Activated CD4-positive, alpha-beta T cell treated with anti-CD3 and anti-CD28 coated beads, Interleukin-2, amount 10 ng/mL, durations not matched to agents 24 days and 14 days (primary cell): ENCODE measurements at regions not wholly inside any gene's neighbourhood (a gene's known extent, or its start where the extent isn't known, plus 50 kb on each side); places are given as distances from the start of the nearest gene placed in this dataset.

Source experiments
- DNase-seq: peaks from one replicate; pipeline ENCODE4 v3.0.0; 2022
- H3K27ac Mint-ChIP-seq: one replicate; pipeline ENCODE4 v1.8.0; 2022; ENCODE audit warnings: mild to moderate bottlenecking, mixed read lengths
- H3K27me3 Mint-ChIP-seq: one replicate; pipeline ENCODE4 v1.8.0; 2022; ENCODE audit warnings: mixed read lengths
- H3K36me3 Mint-ChIP-seq: one replicate; pipeline ENCODE4 v1.8.0; 2022; ENCODE audit warnings: low read depth, mild to moderate bottlenecking, mixed read lengths
- H3K4me1 Mint-ChIP-seq: one replicate; pipeline ENCODE4 v1.8.0; 2021; ENCODE audit warnings: mixed read lengths
- H3K4me3 Mint-ChIP-seq: one replicate; pipeline ENCODE4 v1.8.0; 2022; ENCODE audit warnings: mild to moderate bottlenecking, moderate library complexity, mixed read lengths
- H3K9me3 Mint-ChIP-seq: one replicate; pipeline ENCODE4 v1.8.0; 2021; ENCODE audit warnings: mixed read lengths
- intact Hi-C: fragments of 100-400 bp; cut with micrococcal nuclease; formaldehyde crosslinking; loops from one replicate; pipeline ENCODE4 v1.15.1; 2023

GRCh38 chr1:42096554-42096953, 56.7 kb upstream of the GUCA2B start:
- Mint-ChIP-seq H3K4me3 (no peak overlapping the region), H3K9me3 (peaks cover 8% of the 10 kb centered on the region), H3K27ac (no peak overlapping the region), H3K27me3 (peaks cover 16% of the 10 kb centered on the region), H3K36me3 (no peaks in the 10 kb centered on the region), H3K4me1 (no peaks in the 10 kb centered on the region)
- intact Hi-C loops, result no loop called here
- DNase-seq, result no peak

- no peaks in the 10 kb centered on the region for H3K36me3 Mint-ChIP-seq
- DNase-seq, result no peak
- peaks cover 14% of the 10 kb centered on the region for H3K9me3 Mint-ChIP-seq
- intact Hi-C loops, result no loop called here
- H3K4me3 Mint-ChIP-seq, result no peak overlapping the region
- H3K27ac Mint-ChIP-seq, result no peak overlapping the region
- H3K27me3 Mint-ChIP-seq, result peaks cover 10% of the 10 kb centered on the region
- H3K4me1 Mint-ChIP-seq, result peaks cover 4% of the 10 kb centered on the region
Measured at GRCh38 chr1:42089246-42089645, 64.0 kb upstream of the GUCA2B start.

- H3K9me3 Mint-ChIP-seq, result peaks cover 11% of the 10 kb centered on the region
- intact Hi-C loops, result no loop called here
- DNase-seq, result no peak
- H3K27ac Mint-ChIP-seq, result no peak overlapping the region
- H3K27me3 Mint-ChIP-seq, result peaks cover 14% of the 10 kb centered on the region
- H3K36me3 Mint-ChIP-seq, result no peaks in the 10 kb centered on the region
- H3K4me1 Mint-ChIP-seq, result peaks cover 4% of the 10 kb centered on the region
- no peak overlapping the region for H3K4me3 Mint-ChIP-seq
Measured at GRCh38 chr1:42086146-42086545, 67.1 kb upstream of the GUCA2B start.

GRCh38 chr1:42085596-42085995, 67.6 kb upstream of the GUCA2B start:
- no peak for DNase-seq
- intact Hi-C loops, result no loop called here
- H3K4me3 Mint-ChIP-seq, result no peak overlapping the region
- peaks cover 4% of the 10 kb centered on the region for H3K4me1 Mint-ChIP-seq
- peaks cover 14% of the 10 kb centered on the region for H3K27me3 Mint-ChIP-seq
- no peak overlapping the region for H3K27ac Mint-ChIP-seq
- H3K36me3 Mint-ChIP-seq, result no peaks in the 10 kb centered on the region
- H3K9me3 Mint-ChIP-seq, result peaks cover 11% of the 10 kb centered on the region

GRCh38 chr1:42081475-42081874, 71.7 kb upstream of the GUCA2B start:
- no peak overlapping the region for H3K4me3 Mint-ChIP-seq
- intact Hi-C loops, result no loop called here
- H3K27ac Mint-ChIP-seq, result no peak overlapping the region
- H3K36me3 Mint-ChIP-seq, result no peaks in the 10 kb centered on the region
- H3K27me3 Mint-ChIP-seq, result peaks cover 25% of the 10 kb centered on the region
- DNase-seq, result no peak
- peaks cover 7% of the 10 kb centered on the region for H3K9me3 Mint-ChIP-seq
- H3K4me1 Mint-ChIP-seq, result peaks cover 4% of the 10 kb centered on the region

GRCh38 chr1:42075179-42075578, 78.0 kb upstream of the GUCA2B start:
- no peak overlapping the region for H3K4me3 Mint-ChIP-seq
- H3K27me3 Mint-ChIP-seq, result peaks cover 64% of the 10 kb centered on the region
- H3K9me3 Mint-ChIP-seq, result peaks cover 9% of the 10 kb centered on the region

GRCh38 chr1:42070996-42071395, 82.2 kb upstream of the GUCA2B start:
- Mint-ChIP-seq H3K9me3 (no peaks in the 10 kb centered on the region), H3K27ac (no peak overlapping the region), H3K36me3 (no peaks in the 10 kb centered on the region), H3K27me3 (peaks cover 68% of the 10 kb centered on the region), H3K4me3 (no peak overlapping the region), H3K4me1 (no peaks in the 10 kb centered on the region)
- no peak for DNase-seq
- intact Hi-C loops, result no loop called here

More at GRCh38 chr1:42075179-42075578, 78.0 kb upstream of the GUCA2B start:
- Mint-ChIP-seq H3K27ac (no peak overlapping the region), H3K36me3 (no peaks in the 10 kb centered on the region), H3K4me1 (no peaks in the 10 kb centered on the region)
- intact Hi-C loops, result no loop called here
- DNase-seq, result no peak

- DNase-seq, result no peak
- Mint-ChIP-seq H3K9me3 (peaks cover 30% of the 10 kb centered on the region), H3K36me3 (no peaks in the 10 kb centered on the region), H3K4me3 (no peak overlapping the region), H3K27ac (no peak overlapping the region), H3K27me3 (peaks cover 33% of the 10 kb centered on the region), H3K4me1 (no peaks in the 10 kb centered on the region)
- intact Hi-C loops, result no loop called here
Measured at GRCh38 chr1:42057800-42058199, 95.4 kb upstream of the GUCA2B start.

- Mint-ChIP-seq H3K27me3 (peaks cover 27% of the 10 kb centered on the region), H3K36me3 (no peaks in the 10 kb centered on the region), H3K4me1 (no peaks in the 10 kb centered on the region), H3K9me3 (peaks cover 22% of the 10 kb centered on the region), H3K27ac (no peak overlapping the region), H3K4me3 (no peak overlapping the region)
- no peak for DNase-seq
- intact Hi-C loops, result no loop called here
Measured at GRCh38 chr1:42056460-42056859, 96.8 kb upstream of the GUCA2B start.

GRCh38 chr1:42055061-42055460, 98.1 kb upstream of the GUCA2B start:
- no peak overlapping the region for H3K27ac Mint-ChIP-seq

GRCh38 chr1:42052072-42052699, 101.0 kb upstream of the GUCA2B start:
- H3K4me1 Mint-ChIP-seq, result no peaks in the 10 kb centered on the region
- intact Hi-C loops, result no loop called here

More at GRCh38 chr1:42055061-42055460, 98.1 kb upstream of the GUCA2B start:
- Mint-ChIP-seq H3K36me3 (no peaks in the 10 kb centered on the region), H3K4me1 (no peaks in the 10 kb centered on the region), H3K27me3 (peaks cover 31% of the 10 kb centered on the region), H3K4me3 (no peak overlapping the region), H3K9me3 (peaks cover 18% of the 10 kb centered on the region)
- intact Hi-C loops, result no loop called here
- no peak for DNase-seq

GRCh38 chr1:42047508-42047880, 105.7 kb upstream of the GUCA2B start:
- Mint-ChIP-seq H3K27me3 (peaks cover 40% of the 10 kb centered on the region), H3K36me3 (no peaks in the 10 kb centered on the region), H3K27ac (no peak overlapping the region), H3K4me3 (no peak overlapping the region), H3K9me3 (no peaks in the 10 kb centered on the region), H3K4me1 (no peaks in the 10 kb centered on the region)
- intact Hi-C loops, result no loop called here
- no peak for DNase-seq

More at GRCh38 chr1:42052072-42052699, 101.0 kb upstream of the GUCA2B start:
- Mint-ChIP-seq H3K27ac (no peak overlapping the region), H3K27me3 (peaks cover 40% of the 10 kb centered on the region), H3K9me3 (peaks cover 9% of the 10 kb centered on the region), H3K4me3 (no peak overlapping the region), H3K36me3 (no peaks in the 10 kb centered on the region)
- DNase-seq, result no peak

GRCh38 chr1:42046761-42047507, 106.3 kb upstream of the GUCA2B start:
- intact Hi-C loops, result no loop called here
- Mint-ChIP-seq H3K9me3 (no peaks in the 10 kb centered on the region), H3K4me1 (no peaks in the 10 kb centered on the region), H3K4me3 (no peak overlapping the region), H3K36me3 (no peaks in the 10 kb centered on the region), H3K27me3 (peaks cover 35% of the 10 kb centered on the region), H3K27ac (no peak overlapping the region)
- no peak for DNase-seq

GRCh38 chr1:42044346-42044745, 108.9 kb upstream of the GUCA2B start:
- Mint-ChIP-seq H3K36me3 (no peaks in the 10 kb centered on the region), H3K4me3 (no peak overlapping the region), H3K9me3 (no peaks in the 10 kb centered on the region), H3K27ac (no peak overlapping the region), H3K27me3 (peaks cover 18% of the 10 kb centered on the region), H3K4me1 (no peaks in the 10 kb centered on the region)
- intact Hi-C loops, result no loop called here
- no peak for DNase-seq
